Panc1 (cell line): ENCODE measurements at regions not wholly inside any gene's neighbourhood (a gene's known extent, or its start where the extent isn't known, plus 50 kb on each side); places are given as distances from the start of the nearest gene placed in this dataset.

Source experiments
- ATAC-seq: fragments of 200-7000 bp; cut with Tn5 transposase; 2 replicates; pipeline ENCODE4 v1.9.1; 2020; ENCODE audit warnings: mild to moderate bottlenecking, moderate library complexity
- BruUV-seq: library from RNA; stranded (reverse); fragments of 400-500 nt; replicated peaks from 2 replicates; lab custom pipeline; 2021; lab: Mats Ljungman, UMichigan
- CTCF ChIA-PET: fragments of 300-600 bp; sonication (Branson Sonifier 250); formaldehyde crosslinking; loops from one replicate; lab custom pipeline; 2022; ENCODE audit warnings: antibody characterized with exemption; lab: Charles Lee
- POLR2A ChIA-PET: fragments of 300-600 bp; sonication (Branson Sonifier 250); formaldehyde crosslinking; loops from one replicate; lab custom pipeline; 2022; ENCODE audit warnings: antibody characterized with exemption; lab: Charles Lee
- DNase-seq: peaks from one replicate; pipeline ENCODE4 v3.0.0-alpha.2; 2010; ENCODE audit warnings: low read depth, low spot score
- H3K27ac ChIP-seq: 2 replicates; pipeline ENCODE4 v1.5.1; 2011; ENCODE audit warnings: mild to moderate bottlenecking, low read length, inconsistent platforms
- H3K27me3 ChIP-seq: fragments of 200-500 bp; sonication (Bioruptor generic); 2 replicates; pipeline ENCODE4 v1.6.0; 2014; ENCODE audit warnings: low read length, inconsistent platforms; ENCODE audit not compliant: control insufficient read depth, insufficient read depth
- H3K36me3 ChIP-seq: fragments of 200-500 bp; sonication (Bioruptor generic); 2 replicates; pipeline ENCODE4 v1.5.1; 2014; ENCODE audit warnings: inconsistent platforms, mild to moderate bottlenecking, low read length, moderate library complexity; ENCODE audit not compliant: control insufficient read depth, insufficient read depth
- H3K4me1 ChIP-seq: 2 replicates; pipeline ENCODE4 v1.5.1; 2011; ENCODE audit warnings: inconsistent platforms, mild to moderate bottlenecking, low read length, moderate library complexity; ENCODE audit not compliant: control insufficient read depth, insufficient read depth
- H3K4me3 ChIP-seq, 2 experiments: 2 replicates each; pipeline ENCODE4 v1.5.1; 2011 to 2012; ENCODE audit warnings: low read depth in 2 of 2, low read length in 2 of 2, mild to moderate bottlenecking in 2 of 2, inconsistent platforms in 1 of 2, moderate library complexity in 1 of 2
- H3K9me3 ChIP-seq: fragments of 200-500 bp; sonication (Bioruptor generic); 2 replicates; pipeline ENCODE4 v1.5.1; 2014; ENCODE audit warnings: low read depth, mild to moderate bottlenecking, inconsistent platforms, low read length, moderate library complexity; ENCODE audit not compliant: control insufficient read depth, insufficient read depth
- POLR2AphosphoS5 ChIP-seq: IDR thresholded peaks from 2 replicates; pipeline ENCODE4 v1.6.1; 2012; ENCODE audit warnings: mild to moderate bottlenecking, low read depth, low read length, moderate library complexity
- SIN3A ChIP-seq: IDR thresholded peaks from 2 replicates; pipeline ENCODE4 v1.6.1; 2012; ENCODE audit warnings: low read depth, mild to moderate bottlenecking, low read length, moderate library complexity, borderline replicate concordance; ENCODE audit not compliant: insufficient read depth
- TCF7L2 ChIP-seq: IDR thresholded peaks from 2 replicates; pipeline ENCODE4 v1.6.1; 2011; ENCODE audit warnings: mild to moderate bottlenecking, low read depth, low read length, inconsistent platforms
- in situ Hi-C: cut with HindIII; loops from 2 replicates; pipeline ENCODE4 v1.10.0; 2016; ENCODE audit warnings: low sequenced_read_pairs, low pct_unique_long_range_greater_than_20kb
- intact Hi-C: fragments of 100-400 bp; cut with micrococcal nuclease; formaldehyde crosslinking; loops from one replicate; pipeline ENCODE4 v1.10.0; 2022; ENCODE audit not compliant: unreplicated experiment
- TF ChIP-seq, protein P1 (sequence below): fragments of 450-650 bp; IDR thresholded peaks from 2 replicates; pipeline ENCODE4 v1.5.1; 2017; ENCODE audit warnings: mild to moderate bottlenecking
- TF ChIP-seq, protein P2 (sequence below), 2 experiments: IDR thresholded peaks; 2 replicates each; pipeline ENCODE4 v1.6.1; 2011 to 2012; ENCODE audit warnings: low read depth in 2 of 2, control low read depth in 1 of 2, low read length in 1 of 2, mild to moderate bottlenecking in 1 of 2, moderate library complexity in 1 of 2; ENCODE audit not compliant: insufficient read depth in 1 of 2

DNA sequence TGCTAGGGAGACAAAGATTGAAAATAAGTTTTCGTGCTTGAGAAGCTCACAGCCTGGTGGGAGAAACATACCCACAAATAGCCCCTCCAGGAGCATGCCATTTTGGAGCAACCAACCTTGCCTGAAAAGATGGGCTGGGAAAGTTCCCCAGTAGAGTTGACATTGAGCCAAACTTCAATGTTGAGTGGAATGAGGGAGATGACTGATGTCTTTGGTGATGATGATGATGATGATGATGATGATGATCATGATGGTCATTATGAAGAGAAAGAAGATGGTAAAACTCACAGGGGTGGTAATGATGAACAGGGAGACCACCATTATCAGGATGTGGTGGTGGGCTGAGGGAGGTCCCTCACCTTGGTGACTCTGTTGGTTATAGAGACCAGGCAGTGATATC is 50.1 kb upstream of the ADRA1D start:
- H3K27me3 ChIP-seq: peaks cover 3% of the 10 kb centered on the region; the same call in 1 of the 2 replicates
- BruUV-seq: no TSS peak
- no peaks in the 10 kb centered on the region for H3K4me1 ChIP-seq
- no peaks in the 10 kb centered on the region for H3K36me3 ChIP-seq
- H3K27ac ChIP-seq: no peak overlapping the region
- TF ChIP-seq, protein P1, sequence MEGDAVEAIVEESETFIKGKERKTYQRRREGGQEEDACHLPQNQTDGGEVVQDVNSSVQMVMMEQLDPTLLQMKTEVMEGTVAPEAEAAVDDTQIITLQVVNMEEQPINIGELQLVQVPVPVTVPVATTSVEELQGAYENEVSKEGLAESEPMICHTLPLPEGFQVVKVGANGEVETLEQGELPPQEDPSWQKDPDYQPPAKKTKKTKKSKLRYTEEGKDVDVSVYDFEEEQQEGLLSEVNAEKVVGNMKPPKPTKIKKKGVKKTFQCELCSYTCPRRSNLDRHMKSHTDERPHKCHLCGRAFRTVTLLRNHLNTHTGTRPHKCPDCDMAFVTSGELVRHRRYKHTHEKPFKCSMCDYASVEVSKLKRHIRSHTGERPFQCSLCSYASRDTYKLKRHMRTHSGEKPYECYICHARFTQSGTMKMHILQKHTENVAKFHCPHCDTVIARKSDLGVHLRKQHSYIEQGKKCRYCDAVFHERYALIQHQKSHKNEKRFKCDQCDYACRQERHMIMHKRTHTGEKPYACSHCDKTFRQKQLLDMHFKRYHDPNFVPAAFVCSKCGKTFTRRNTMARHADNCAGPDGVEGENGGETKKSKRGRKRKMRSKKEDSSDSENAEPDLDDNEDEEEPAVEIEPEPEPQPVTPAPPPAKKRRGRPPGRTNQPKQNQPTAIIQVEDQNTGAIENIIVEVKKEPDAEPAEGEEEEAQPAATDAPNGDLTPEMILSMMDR: no peak
- no peak for TF ChIP-seq SIN3A
- TF ChIP-seq, protein P2, sequence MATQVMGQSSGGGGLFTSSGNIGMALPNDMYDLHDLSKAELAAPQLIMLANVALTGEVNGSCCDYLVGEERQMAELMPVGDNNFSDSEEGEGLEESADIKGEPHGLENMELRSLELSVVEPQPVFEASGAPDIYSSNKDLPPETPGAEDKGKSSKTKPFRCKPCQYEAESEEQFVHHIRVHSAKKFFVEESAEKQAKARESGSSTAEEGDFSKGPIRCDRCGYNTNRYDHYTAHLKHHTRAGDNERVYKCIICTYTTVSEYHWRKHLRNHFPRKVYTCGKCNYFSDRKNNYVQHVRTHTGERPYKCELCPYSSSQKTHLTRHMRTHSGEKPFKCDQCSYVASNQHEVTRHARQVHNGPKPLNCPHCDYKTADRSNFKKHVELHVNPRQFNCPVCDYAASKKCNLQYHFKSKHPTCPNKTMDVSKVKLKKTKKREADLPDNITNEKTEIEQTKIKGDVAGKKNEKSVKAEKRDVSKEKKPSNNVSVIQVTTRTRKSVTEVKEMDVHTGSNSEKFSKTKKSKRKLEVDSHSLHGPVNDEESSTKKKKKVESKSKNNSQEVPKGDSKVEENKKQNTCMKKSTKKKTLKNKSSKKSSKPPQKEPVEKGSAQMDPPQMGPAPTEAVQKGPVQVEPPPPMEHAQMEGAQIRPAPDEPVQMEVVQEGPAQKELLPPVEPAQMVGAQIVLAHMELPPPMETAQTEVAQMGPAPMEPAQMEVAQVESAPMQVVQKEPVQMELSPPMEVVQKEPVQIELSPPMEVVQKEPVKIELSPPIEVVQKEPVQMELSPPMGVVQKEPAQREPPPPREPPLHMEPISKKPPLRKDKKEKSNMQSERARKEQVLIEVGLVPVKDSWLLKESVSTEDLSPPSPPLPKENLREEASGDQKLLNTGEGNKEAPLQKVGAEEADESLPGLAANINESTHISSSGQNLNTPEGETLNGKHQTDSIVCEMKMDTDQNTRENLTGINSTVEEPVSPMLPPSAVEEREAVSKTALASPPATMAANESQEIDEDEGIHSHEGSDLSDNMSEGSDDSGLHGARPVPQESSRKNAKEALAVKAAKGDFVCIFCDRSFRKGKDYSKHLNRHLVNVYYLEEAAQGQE (IDR thresholded peaks at IDR 0.05; ENCODE audit: insufficient read depth in 1 of 2, low read depth in 2 of 2, low read length in 1 of 2): no peak
- no peak for TF ChIP-seq TCF7L2
- TF ChIP-seq POLR2AphosphoS5: no peak
- intact Hi-C loops (no loop called here), in situ Hi-C loops (no loop called here)
- DNase-seq (no peak), ATAC-seq (no peak)
- ChIA-PET CTCF (no interaction called here), POLR2A (no interaction called here)
- no peaks in the 10 kb centered on the region for H3K9me3 ChIP-seq
- no peak overlapping the region for H3K4me3 ChIP-seq
